ENCODE measurements at regions not wholly inside any gene's neighbourhood (a gene's known extent, or its start where the extent isn't known, plus 50 kb on each side); places are given as distances from the start of the nearest gene placed in this dataset.

DNA sequence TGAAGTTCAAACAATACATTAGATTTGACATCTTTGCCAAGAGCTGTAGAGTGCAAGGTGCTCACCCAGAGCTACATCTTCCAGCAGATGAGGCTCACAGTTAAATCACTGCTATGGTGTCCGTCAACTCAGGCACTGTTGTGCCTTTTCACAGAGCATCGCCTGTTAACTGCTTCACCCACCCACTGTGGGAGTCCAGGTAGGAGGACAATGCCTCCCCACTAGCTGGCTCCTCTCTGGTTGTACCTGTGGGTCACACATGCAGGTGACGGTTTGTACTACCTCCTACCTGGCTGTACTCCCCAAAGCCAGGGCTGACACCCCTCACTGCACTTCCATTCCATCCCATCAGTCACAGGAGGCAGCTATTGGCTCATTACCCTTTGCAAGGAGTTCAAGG is 84.6 kb upstream of the TOP3B start:
- ChIA-PET POLR2A (no interaction called here), CTCF (interaction anchor here (1.5 kb wide), 1 partner anchor 96 kb away, joined by 4 read pairs; no protein-coding TSS in a partner anchor)
- TF ChIP-seq CTCF (IDR thresholded peaks at IDR 0.05; ENCODE audit: low read depth, low read length), result no peak
- Histone ChIP-seq H3K27ac (ENCODE audit: low read depth, low read length) (no peak overlapping the region), H3K4me3 (ENCODE audit: low read depth, low read length) (no peak overlapping the region), H3K9me3 (ENCODE audit: control insufficient read depth, insufficient read depth, low read length) (no peaks in the 10 kb centered on the region), H3K27me3 (ENCODE audit: control insufficient read depth, insufficient read depth, low read length) (peaks cover 29% of the 10 kb centered on the region)
- no peak for DNase-seq (ENCODE audit: low read depth, low spot score)

GRCh38 chr22:22064580-22064979 is 82.0 kb upstream of the TOP3B start:
- ChIA-PET CTCF (interaction anchor here (0.6 to 1.1 kb wide), 3 partner anchors 15 to 131 kb away, joined by 3 to 4 read pairs (median 3); no protein-coding TSS in a partner anchor), POLR2A (no interaction called here)
- TF ChIP-seq CTCF (IDR thresholded peaks at IDR 0.05; ENCODE audit: low read depth, low read length), result no peak
- Histone ChIP-seq H3K4me3 (ENCODE audit: low read depth, low read length) (no peak overlapping the region), H3K27me3 (ENCODE audit: control insufficient read depth, insufficient read depth, low read length) (peaks cover 22% of the 10 kb centered on the region), H3K9me3 (ENCODE audit: control insufficient read depth, insufficient read depth, low read length) (no peaks in the 10 kb centered on the region), H3K27ac (ENCODE audit: low read depth, low read length) (no peak overlapping the region)
- DNase-seq (ENCODE audit: low read depth, low spot score), result no peak

DNA sequence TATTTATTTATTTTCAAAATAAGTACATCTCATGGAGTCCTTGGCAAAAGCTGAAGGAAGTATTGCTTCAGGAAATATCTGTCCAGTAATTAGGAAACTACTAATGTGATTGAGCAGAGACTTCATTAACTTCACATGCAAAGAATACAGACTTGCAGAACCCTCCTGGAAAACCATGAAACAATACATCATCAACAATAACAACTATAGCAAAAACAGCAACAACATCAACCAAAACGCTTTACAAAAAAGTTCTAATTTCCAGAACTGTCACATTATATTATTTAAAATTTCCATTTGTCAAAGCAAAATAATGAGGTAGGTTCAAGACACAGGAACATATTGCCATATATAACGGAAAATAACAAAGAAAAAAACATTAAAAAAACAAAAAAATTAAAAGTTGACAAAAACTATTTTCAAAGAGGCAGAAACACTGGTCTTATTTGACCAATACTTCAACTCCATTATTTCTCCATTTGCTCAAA is 79.8 kb upstream of the TOP3B start:
- CTCF ChIA-PET, result interaction anchor here (0.6 to 4.1 kb wide), 12 partner anchors 15 to 260 kb away, joined by 3 to 42 read pairs (median 11); no protein-coding TSS in a partner anchor

DNA sequence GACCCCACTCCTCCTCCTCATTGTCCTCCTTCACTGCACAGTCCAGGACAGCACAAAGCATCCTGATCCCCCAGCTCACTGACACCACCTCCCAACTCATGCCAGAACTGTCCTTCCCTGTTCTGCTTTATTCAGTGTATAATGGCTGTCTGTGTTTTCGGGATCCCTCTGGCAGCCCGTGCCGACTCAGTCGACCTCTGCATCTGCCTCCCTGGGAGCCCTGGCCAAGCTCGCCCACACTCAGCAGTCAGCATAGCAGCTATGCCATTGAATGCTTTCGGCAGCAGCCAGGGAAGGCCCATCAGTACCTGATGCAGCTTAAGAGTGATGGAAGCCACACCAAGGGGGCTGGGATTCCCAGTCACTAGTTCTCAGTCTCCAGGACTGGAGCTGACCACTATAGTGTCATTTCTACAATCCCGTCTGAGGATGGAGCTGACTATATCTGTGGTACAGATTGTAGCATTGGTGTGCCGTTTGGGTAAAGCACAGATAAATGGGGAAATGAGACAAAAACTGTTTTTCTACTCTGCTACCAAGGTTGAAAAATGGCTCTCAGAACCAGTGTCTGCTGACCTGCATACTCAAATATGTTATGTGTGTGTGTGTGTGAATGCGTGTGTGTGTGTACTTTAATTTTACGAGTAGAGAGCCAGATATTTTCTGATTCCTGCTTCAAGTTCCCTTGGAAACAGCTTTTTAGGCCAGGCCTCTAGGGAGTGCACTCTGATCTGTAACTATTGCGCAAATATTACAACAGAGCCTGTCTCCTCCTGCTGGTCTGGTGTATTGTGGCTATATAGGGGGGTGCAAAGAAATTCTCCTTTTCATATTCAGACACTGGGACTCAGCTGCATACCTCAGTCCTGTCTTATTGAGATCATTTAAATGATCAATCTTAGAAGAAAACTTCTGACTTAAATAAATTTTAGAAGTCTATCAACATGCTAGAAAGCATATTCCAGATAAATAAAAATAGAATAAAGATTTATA is 78.8 kb upstream of the TOP3B start:
- ChIA-PET CTCF (interaction anchor here (0.6 to 4.1 kb wide), 35 partner anchors 8 to 261 kb away, joined by 3 to 42 read pairs (median 4); no protein-coding TSS in a partner anchor), POLR2A (no interaction called here)
- peak; percentile 53 for TF ChIP-seq CTCF (IDR thresholded peaks at IDR 0.05; ENCODE audit: low read depth, low read length)
- no peaks in the 10 kb centered on the region for H3K9me3 ChIP-seq (ENCODE audit: control insufficient read depth, insufficient read depth, low read length)
- peaks cover 32% of the 10 kb centered on the region for H3K27me3 ChIP-seq (ENCODE audit: control insufficient read depth, insufficient read depth, low read length)
- H3K4me3 ChIP-seq (ENCODE audit: low read depth, low read length), result no peak overlapping the region
- H3K27ac ChIP-seq (ENCODE audit: low read depth, low read length), result no peak overlapping the region
- no peak for DNase-seq (ENCODE audit: low read depth, low spot score)

More for the DNA sequence above, 79.8 kb upstream of the TOP3B start:
- TF ChIP-seq CTCF (IDR thresholded peaks at IDR 0.05; ENCODE audit: low read depth, low read length), result no peak
- H3K9me3 ChIP-seq (ENCODE audit: control insufficient read depth, insufficient read depth, low read length), result no peaks in the 10 kb centered on the region
- DNase-seq (ENCODE audit: low read depth, low spot score), result no peak
- POLR2A ChIA-PET, result no interaction called here
- no peak overlapping the region for H3K27ac ChIP-seq (ENCODE audit: low read depth, low read length)
- peaks cover 35% of the 10 kb centered on the region for H3K27me3 ChIP-seq (ENCODE audit: control insufficient read depth, insufficient read depth, low read length)
- no peak overlapping the region for H3K4me3 ChIP-seq (ENCODE audit: low read depth, low read length)
